ENCODE measurements at regions not wholly inside any gene's neighbourhood (a gene's known extent, or its start where the extent isn't known, plus 50 kb on each side); places are given as distances from the start of the nearest gene placed in this dataset.

DNA sequence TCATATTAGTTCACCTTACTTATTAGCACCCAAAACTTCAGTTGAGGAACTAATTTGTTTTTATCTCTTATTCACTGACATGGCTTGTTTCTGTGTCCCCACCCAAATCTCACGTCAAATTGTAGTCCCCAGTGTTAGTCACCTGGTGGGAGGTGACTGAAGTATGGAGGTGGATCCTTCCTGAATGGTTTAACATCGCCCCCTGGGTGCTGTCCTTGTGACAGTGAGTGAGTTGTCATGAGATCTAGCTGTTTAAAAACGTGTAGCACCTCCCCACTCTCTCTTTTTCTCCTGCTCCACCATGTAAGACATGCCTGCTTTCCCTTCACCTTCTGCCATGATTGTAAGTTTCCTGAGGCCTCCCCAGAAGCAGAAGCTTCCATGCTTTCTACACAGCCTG, 75.0 kb upstream of the HECTD2 start:
- no peak for DNase-seq
- TF ChIP-seq, protein P1, sequence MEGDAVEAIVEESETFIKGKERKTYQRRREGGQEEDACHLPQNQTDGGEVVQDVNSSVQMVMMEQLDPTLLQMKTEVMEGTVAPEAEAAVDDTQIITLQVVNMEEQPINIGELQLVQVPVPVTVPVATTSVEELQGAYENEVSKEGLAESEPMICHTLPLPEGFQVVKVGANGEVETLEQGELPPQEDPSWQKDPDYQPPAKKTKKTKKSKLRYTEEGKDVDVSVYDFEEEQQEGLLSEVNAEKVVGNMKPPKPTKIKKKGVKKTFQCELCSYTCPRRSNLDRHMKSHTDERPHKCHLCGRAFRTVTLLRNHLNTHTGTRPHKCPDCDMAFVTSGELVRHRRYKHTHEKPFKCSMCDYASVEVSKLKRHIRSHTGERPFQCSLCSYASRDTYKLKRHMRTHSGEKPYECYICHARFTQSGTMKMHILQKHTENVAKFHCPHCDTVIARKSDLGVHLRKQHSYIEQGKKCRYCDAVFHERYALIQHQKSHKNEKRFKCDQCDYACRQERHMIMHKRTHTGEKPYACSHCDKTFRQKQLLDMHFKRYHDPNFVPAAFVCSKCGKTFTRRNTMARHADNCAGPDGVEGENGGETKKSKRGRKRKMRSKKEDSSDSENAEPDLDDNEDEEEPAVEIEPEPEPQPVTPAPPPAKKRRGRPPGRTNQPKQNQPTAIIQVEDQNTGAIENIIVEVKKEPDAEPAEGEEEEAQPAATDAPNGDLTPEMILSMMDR (IDR thresholded peaks at IDR 0.05; ENCODE audit: low read depth, low read length): 0 out of 2 replicates have a peak, but pooled peaks have one; percentile 15
- H3K4me3 ChIP-seq (ENCODE audit: low read depth, low read length): no peak overlapping the region

DNA sequence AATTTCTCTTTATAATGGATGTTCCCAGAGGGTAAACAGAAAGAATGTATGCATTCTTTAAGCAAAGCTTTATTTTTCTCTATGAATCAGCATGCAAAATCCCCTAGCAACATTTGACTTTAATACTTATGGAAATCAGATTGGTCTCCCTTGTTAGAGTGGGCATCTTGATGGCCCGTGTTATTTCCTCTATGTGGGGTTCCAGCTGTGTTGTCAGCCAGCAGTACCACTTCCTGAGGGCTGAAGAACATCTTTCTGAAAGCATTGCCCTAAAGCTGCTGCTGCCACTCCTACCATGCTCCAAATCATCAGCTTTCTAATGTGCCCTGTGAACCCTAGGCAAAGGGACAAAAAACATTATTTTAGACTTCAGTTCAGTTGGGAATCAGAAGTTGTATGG, 70.4 kb upstream of the HECTD2 start:
- DNase-seq: no peak
- Histone ChIP-seq H3K36me3 (no peaks in the 10 kb centered on the region), H3K9me3 (no peaks in the 10 kb centered on the region), H3K4me1 (no peaks in the 10 kb centered on the region), H3K27me3 (no peaks in the 10 kb centered on the region), H3K4me3 (ENCODE audit: low read depth, low read length) (no peak overlapping the region)
- TF ChIP-seq, protein P1 (IDR thresholded peaks at IDR 0.05; ENCODE audit: low read depth, low read length): no peak

More for the DNA sequence above, 75.0 kb upstream of the HECTD2 start:
- H3K27me3 ChIP-seq: no peaks in the 10 kb centered on the region
- H3K4me1 ChIP-seq: no peaks in the 10 kb centered on the region
- H3K36me3 ChIP-seq: no peaks in the 10 kb centered on the region
- no peaks in the 10 kb centered on the region for H3K9me3 ChIP-seq

DNA sequence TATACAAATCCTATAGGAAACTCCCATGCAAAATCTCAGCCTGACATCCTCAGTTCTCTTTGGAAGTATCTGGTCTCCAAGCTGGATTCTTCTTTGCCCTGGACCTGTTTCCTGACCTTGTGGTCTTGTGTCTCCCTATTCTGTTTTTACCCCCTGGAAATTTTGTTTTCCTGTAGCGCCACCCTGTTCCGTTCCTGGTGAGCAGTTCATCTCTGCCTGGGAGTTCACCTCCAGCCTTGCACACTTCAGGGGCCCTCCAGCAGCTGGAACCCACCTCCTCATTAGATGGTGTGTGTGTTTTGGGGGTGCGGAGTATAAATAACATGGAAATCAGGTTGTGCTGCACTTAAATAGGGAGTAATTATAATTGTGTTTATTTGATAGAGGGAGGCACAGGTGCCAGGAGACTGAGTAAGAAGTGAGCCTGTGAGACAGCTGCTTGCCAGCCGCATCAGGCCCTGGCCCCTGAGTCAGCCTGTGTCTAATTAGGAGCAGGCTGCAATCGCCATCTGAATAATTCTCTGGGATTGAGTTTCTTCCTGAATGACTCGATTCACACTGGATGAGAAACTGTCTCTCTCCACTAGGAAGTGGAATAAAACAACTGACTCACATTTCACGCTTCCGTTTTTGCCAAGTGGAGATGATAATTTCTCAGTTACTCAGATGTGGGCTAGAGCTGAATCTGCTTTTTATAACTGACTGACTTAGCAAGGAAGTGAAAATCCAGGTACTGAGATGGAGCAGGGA, 69.4 kb upstream of the HECTD2 start:
- TF ChIP-seq, protein P1 (IDR thresholded peaks at IDR 0.05; ENCODE audit: low read depth, low read length): no peak
- H3K9me3 ChIP-seq: no peaks in the 10 kb centered on the region
- no peaks in the 10 kb centered on the region for H3K4me1 ChIP-seq
- no peak overlapping the region for H3K4me3 ChIP-seq (ENCODE audit: low read depth, low read length)
- no peaks in the 10 kb centered on the region for H3K36me3 ChIP-seq
- peak; percentile 37 for DNase-seq
- no peaks in the 10 kb centered on the region for H3K27me3 ChIP-seq

DNA sequence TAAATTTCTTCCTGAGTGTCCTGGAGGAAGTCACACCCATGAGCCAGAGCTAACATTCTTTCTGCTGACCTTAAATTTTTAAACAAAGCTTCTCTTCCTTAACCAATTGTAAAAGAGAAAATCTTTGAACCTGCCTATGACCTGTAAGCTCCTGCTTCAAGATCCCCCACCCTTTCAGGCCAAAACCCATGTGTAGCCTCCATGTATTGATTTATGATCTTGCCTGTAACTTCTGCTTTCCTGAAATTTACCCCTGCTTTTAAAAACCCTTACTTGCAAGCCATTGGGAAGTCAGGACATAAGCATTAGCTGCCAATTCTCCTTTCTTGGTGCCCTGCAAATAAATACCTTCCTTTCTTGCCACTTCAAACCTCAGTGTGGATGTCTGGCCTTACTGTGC, 68.5 kb upstream of the HECTD2 start:
- Histone ChIP-seq H3K27me3 (no peaks in the 10 kb centered on the region), H3K4me1 (no peaks in the 10 kb centered on the region), H3K9me3 (no peaks in the 10 kb centered on the region), H3K4me3 (ENCODE audit: low read depth, low read length) (no peak overlapping the region), H3K36me3 (no peaks in the 10 kb centered on the region)
- TF ChIP-seq, protein P1 (IDR thresholded peaks at IDR 0.05; ENCODE audit: low read depth, low read length): no peak
- DNase-seq: no peak

DNA sequence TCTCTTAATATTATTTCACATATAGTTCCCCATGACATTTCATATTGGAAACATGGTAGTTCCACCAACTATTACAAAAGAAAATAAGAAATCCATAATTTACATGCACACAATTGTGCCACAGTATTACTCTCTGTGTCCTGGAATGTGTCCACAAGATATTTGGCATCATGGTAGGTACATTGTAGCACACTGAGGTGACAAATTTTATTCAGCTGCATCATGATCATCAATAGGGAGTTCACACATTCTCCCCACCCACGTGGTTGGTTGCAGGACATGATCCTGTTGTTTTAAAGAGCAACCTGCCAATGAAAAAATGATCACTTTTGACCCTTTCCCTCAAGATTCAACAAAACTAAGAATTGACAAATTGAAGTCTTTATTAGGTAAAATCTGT, 67.1 kb upstream of the HECTD2 start:
- no peak overlapping the region for H3K4me3 ChIP-seq (ENCODE audit: low read depth, low read length)
- DNase-seq: no peak
- H3K36me3 ChIP-seq: no peaks in the 10 kb centered on the region
- H3K27me3 ChIP-seq: no peaks in the 10 kb centered on the region
- TF ChIP-seq, protein P1 (IDR thresholded peaks at IDR 0.05; ENCODE audit: low read depth, low read length): no peak
- no peaks in the 10 kb centered on the region for H3K4me1 ChIP-seq
- no peaks in the 10 kb centered on the region for H3K9me3 ChIP-seq

DNA sequence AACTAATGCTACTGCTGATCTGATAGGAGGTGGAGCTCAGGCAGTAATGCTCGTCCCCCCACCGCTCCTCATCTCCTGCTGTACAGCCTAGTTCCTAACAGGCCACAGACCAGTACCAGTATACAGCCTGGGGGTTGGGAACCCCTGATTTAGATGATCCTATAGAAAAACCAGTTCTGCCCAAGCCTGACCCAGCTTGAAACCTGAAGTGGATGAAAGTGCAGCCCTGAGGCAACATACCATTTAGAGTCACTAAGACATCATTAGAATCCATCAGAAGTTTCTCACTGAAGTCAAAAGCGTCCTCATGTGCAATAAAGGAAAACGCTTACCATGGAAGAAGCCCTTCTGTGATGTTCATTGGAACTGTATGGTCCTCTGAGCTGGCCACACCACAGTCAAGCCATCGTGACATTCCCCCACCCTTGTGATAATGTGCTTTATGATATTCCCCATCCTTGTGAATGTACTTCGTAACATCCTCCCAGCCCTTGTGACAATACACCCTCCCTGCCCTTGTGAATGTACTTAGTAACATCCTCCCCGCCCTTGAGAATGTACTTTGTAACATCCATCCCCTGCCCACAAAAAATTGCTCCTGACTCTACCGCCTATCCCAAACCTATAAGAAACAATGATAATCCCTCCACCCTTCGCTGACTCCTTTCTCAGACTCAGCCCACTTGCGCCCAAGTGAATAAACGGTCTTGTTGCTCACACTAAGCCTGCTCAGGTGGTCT, 65.9 kb upstream of the HECTD2 start:
- no peak overlapping the region for H3K4me3 ChIP-seq (ENCODE audit: low read depth, low read length)
- H3K27me3 ChIP-seq: no peaks in the 10 kb centered on the region
- TF ChIP-seq, protein P1 (IDR thresholded peaks at IDR 0.05; ENCODE audit: low read depth, low read length): no peak
- no peaks in the 10 kb centered on the region for H3K9me3 ChIP-seq
- no peaks in the 10 kb centered on the region for H3K36me3 ChIP-seq
- no peaks in the 10 kb centered on the region for H3K4me1 ChIP-seq
- DNase-seq: no peak
